IMR-90 (cell line): ENCODE measurements at regions not wholly inside any gene's neighbourhood (a gene's known extent, or its start where the extent isn't known, plus 50 kb on each side); places are given as distances from the start of the nearest gene placed in this dataset.

Experiments
- CEBPB ChIP-seq: IDR thresholded peaks from 2 replicates; pipeline ENCODE4 v1.6.1; 2012; ENCODE audit warnings: low read depth, low read length, improper control_type of control experiment
- CHD1 ChIP-seq: IDR thresholded peaks from 2 replicates; pipeline ENCODE4 v1.6.1; 2012; ENCODE audit warnings: low read depth, low read length, improper control_type of control experiment
- CTCF ChIP-seq: conservative IDR thresholded peaks from 2 replicates; pipeline ENCODE4 v1.5.1; 2012; ENCODE audit warnings: mild to moderate bottlenecking, low read depth, low read length, improper control_type of control experiment
- ELK1 ChIP-seq: fragments of 150-350 bp; IDR thresholded peaks from 2 replicates; pipeline ENCODE4 v1.6.1; 2016; ENCODE audit warnings: low read depth, mild to moderate bottlenecking, low read length, moderate library complexity, borderline replicate concordance
- MAFK ChIP-seq: IDR thresholded peaks from 2 replicates; pipeline ENCODE4 v1.6.1; 2012; ENCODE audit warnings: low read depth, low read length, improper control_type of control experiment
- MAZ ChIP-seq: IDR thresholded peaks from 2 replicates; pipeline ENCODE4 v1.6.1; 2012; ENCODE audit warnings: low read depth, mild to moderate bottlenecking, low read length, improper control_type of control experiment, moderate library complexity, borderline replicate concordance
- MXI1 ChIP-seq: IDR thresholded peaks from 2 replicates; pipeline ENCODE4 v1.6.1; 2012; ENCODE audit warnings: low read depth, mild to moderate bottlenecking, low read length, moderate library complexity, borderline replicate concordance
- POLR2A ChIP-seq: IDR thresholded peaks from 2 replicates; pipeline ENCODE4 v1.6.1; 2012; ENCODE audit warnings: mild to moderate bottlenecking, low read depth, low read length
- RCOR1 ChIP-seq: IDR thresholded peaks from 2 replicates; pipeline ENCODE4 v1.6.1; 2012; ENCODE audit warnings: mild to moderate bottlenecking, low read length, improper control_type of control experiment; ENCODE audit not compliant: insufficient replicate concordance
- RFX5 ChIP-seq: IDR thresholded peaks from 2 replicates; pipeline ENCODE4 v1.8.0; 2012; ENCODE audit warnings: low read depth, mild to moderate bottlenecking, low read length, moderate library complexity
- SMC3 ChIP-seq: fragments of 150-350 bp; IDR thresholded peaks from 2 replicates; pipeline ENCODE4 v1.6.1; 2016; ENCODE audit warnings: low read depth, mild to moderate bottlenecking, antibody characterized with exemption, low read length, moderate library complexity

- no peak for TF ChIP-seq CTCF
- TF ChIP-seq RFX5, result no peak
- no peak for TF ChIP-seq MAFK
- TF ChIP-seq MAZ, result no peak
- no peak for TF ChIP-seq MXI1
- TF ChIP-seq SMC3, result no peak
- TF ChIP-seq RCOR1, result no peak
- no peak for TF ChIP-seq CHD1
- no peak for TF ChIP-seq POLR2A
- no peak for TF ChIP-seq ELK1
- no peak for TF ChIP-seq CEBPB
Observed at GRCh38 chr6:40759264-40759663, 172.1 kb upstream of the LRFN2 start.
